Stimulated activated CD4-positive, alpha-beta T cell treated with anti-CD3 and anti-CD28 coated beads, TNF-alpha, amount 100 ng/mL, for 4 hours (primary cell): ENCODE measurements at regions not wholly inside any gene's neighbourhood (a gene's known extent, or its start where the extent isn't known, plus 50 kb on each side); places are given as distances from the start of the nearest gene placed in this dataset.
"Not testable (repeated sequence)": the region's sequence is repeated elsewhere in the genome, so short reads cannot be mapped to it uniquely, and the experiment has no call there.

ENCODE experiments used
- DNase-seq, 3 experiments: peaks; one replicate each; pipeline ENCODE4 v3.0.0-alpha.2; 2020; ENCODE audit warnings: low read depth in 3 of 3

DNA sequence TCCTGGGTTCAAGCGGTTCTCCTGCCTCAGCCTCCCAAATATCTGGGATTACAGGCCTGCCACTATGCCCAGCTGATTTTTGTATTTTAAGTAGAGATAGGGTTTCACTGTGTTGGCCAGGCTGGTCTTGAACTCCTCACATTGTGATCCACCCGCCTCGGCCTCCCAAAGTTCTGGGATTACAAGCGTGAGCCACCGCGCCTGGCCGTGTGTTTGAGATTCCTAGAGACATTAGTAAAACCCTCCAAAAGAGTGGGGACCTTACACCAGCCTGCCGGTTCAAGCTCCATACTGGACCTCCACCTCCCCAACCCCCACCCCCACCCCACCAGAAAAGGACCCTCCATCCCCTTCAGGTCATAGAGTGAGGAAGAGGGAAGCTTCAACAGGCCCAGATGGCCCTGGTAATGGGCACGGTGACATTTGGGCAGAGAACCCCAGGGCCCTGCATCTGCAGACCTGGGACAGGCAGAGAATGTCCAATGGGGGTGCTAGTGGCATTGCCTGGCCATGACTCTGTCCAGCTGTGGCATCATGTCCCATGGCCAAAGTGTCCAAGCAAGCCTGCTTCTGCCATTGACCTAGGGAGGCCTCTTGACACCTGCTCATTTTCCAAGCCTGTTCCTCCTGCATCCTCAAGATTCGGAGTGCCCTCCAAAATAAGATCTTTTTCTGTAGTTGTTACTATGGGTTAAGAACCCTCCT, 108.9 kb upstream of the KLF13 start:
- DNase-seq, result no peak

DNA sequence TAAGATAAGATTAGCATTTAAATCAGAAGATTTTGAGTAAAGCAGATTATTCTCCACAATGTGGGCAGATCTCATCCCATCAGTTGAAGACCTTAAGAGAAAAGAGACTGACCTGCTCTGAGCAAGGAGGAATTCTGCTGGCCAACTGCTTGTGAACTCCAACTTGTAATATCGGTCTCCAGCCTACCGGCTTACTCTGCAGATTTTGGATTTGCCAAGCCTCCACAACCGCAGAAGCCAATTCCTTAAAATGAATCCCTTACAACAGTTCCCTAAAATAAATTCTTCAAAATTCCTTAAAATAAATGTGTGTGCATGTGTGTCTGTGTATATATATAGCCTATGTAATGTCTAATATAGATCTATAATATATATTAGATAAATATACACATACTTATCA, 107.4 kb upstream of the KLF13 start:
- DNase-seq, result no peak

DNA sequence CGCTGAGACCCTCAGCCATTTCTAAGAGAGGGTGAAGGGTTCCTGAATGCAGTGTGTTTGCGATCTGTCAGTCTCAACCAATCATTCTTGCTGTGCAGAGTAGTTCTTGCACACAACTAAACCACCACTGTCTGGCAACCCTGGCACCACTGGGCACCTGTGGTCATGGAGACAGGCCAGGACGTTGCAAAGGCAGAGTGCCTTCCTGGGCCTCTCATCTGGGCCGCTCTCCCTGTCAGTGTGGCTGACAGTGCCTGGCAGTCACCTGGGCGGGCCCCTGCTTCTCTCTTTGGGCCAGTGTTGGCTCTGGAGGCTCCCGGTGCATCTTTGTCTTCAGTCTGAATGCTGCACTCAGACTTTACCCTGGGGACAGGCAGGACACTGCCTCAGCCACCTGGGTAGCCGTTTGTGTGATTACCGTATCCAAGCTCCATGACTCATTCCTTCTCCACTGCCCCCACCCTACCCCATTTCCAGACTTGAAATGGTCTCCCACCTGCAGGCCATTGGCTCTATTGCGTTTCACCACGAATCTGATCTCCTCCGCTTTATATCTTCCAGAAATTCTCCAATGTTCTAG, 104.6 kb upstream of the KLF13 start:
- DNase-seq, result no peak

DNA sequence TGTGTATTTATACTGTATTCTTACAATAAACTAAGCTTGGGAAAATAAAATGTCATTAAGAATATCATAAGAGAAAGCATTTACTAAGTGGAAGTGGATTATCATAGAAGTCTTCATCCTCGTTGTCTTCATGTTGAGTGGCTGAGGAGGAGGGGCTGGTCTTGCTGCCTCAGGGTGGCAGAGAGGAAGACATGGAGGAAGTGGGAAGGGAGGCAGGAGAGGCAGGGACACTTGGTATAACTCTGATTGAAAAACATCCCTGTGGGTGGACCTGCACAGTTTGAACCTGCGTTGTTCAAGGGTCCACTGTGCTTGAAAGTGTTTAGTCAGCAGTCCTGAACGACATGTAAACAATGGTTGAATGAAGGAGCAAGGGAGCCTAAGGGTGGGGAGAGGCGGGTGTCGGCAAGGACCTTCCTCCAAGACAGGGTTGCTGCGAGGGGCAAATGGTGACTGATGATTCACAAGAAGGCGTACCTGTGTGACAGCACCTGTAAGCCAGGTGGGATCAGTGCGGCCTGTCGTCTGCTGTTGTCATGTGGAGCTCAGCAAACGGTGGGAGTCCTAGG, 103.8 kb upstream of the KLF13 start:
- no peak for DNase-seq

DNA sequence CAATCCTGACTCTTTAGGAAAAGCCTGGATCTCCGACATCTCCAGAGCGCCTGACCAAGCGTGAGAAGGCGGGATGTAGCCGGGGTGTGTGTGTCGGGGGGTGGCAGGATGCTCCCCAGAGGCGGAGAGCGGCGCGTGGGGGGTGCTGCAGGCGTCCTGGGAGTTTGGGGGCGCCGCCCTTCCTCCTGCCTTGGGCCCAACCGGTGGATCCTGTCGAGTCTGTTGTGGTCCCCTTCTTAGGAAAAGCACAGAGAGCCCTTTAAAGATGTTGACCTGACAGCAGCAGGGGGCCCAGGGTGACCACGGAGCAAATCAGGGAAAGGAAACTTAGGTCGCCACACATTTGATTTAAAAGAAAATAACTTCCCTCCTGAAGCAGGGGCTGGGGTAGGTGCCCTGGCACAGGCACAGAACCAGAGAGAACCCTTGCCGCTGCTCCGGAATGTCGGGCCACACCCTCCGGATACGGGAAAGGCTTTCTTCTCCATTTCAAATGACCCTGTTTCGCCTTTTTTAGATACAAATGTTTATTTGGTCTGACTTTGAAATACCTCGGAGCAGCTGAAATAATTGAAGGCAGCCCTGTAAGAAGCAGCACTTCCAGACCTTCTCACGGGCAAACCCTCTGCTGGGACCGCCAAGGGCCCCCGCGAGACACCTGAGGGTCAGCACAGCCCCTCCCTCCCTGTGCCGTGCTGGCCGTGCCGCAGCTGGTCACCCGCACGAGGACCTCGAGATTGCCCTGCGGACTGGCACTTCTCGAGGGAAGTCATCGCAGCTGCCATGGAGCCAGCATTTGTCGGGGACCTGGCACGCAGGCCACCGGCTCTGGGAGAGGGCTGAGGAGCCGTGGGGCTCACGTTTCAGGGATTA, 102.9 kb upstream of the KLF13 start:
- no peak for DNase-seq

DNA sequence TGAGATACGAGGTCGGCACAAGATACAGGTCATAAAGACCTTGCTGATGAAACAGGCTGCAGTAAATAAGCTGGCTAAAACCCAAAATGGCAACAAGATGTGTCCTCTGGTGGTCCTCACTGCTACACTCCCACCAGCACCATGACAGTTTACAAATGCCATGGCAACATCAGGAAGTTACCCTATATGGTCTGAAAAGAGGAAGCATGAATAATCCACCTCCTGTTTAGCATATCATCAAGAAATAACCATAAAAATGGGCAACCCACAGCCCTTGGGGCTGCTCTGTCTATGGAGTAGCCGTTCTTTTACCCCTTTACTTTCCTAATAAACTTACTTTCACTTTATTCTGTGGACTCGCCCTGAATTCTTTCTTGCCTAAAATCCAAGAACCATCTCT, 102.0 kb upstream of the KLF13 start:
- not testable (repeated sequence) for DNase-seq

DNA sequence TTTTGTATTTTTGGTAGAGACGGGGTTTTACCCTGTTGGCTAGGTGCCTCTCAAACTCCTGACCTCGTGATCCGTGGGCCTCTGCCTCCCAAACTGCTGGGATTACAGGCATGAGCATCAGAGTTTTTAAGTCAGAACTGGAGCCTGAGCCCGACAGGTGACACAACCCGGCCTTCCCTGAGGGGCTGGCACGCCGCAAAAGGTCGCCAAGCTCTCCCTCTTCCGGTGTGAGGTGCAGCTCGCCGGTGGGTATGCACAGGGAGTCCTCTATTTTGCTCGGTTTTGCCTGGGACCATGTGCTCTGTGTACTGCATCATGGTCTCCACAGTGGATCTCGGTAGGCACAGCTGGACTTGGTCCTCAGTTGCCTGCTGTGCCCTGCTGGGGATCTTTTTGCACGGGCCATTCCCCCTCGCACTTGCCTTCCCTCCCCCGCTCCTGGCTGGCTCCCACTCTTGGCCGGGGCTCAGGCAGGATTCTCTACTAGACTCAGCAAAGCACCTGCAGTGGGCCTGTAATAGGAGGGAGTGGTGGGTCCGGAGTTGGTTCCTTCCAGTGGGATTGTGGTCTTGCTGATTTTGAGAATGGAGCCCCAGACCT, 101.2 kb upstream of the KLF13 start:
- DNase-seq, result no peak

DNA sequence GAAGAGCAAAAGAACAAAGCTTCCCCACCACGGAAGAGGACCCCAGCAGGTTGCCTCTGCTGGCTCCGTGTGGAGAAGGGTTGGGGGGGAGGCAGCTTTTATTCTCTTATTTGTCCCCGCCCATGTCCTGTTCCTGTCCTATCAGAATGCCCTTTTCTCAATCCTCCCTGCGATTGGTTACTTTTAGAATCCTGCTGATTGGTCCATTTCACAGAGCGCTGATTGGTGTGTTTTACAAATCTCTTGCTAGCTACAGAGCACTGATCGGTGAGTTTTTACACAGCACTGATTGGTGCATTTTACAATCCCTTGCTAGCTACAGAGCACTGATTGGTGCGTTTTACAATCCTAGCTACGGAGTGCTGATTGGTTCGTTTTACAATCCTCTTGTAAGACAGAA, 100.6 kb upstream of the KLF13 start:
- no peak for DNase-seq

DNA sequence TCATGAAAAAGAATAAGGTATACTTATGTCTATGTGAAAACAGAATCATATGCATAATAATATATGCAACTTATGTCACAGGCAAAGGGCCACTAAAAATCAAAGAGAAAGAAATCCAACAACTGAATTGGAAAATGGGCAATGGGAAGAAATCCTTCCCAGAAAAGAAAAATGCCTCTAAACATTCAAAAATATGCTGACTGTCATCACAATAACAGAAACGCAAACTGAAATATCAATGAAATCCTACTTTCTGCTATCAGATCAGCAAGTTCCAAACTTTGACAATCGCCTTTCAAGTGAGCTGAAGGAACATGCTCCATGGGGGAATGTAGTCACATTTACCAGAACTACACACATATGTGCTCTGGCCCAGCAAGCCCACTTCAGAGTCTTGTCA, 99.4 kb upstream of the KLF13 start:
- DNase-seq, result no peak

DNA sequence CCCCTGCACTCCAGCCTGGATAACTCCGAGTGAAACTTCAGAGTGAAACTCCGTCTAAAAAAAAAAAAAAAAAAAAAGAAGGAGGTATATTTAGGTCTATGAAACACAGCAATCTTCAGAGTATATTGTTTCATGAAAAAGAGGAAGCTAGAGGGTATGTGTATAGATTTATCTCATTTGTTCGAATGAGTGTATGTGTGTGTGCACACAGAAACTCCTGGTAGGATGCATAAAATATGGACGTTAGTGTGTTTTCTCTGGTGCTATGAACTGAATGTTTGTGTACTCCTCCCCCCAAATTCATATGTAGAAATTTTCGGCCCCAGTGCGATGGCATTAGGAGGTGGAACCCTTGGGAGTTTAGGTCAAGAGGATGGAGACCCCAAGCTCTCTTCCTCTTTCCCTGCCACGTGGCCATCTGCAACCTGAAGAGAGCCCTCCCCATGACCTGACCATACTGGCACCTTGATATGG, 98.6 kb upstream of the KLF13 start:
- DNase-seq, result no peak

DNA sequence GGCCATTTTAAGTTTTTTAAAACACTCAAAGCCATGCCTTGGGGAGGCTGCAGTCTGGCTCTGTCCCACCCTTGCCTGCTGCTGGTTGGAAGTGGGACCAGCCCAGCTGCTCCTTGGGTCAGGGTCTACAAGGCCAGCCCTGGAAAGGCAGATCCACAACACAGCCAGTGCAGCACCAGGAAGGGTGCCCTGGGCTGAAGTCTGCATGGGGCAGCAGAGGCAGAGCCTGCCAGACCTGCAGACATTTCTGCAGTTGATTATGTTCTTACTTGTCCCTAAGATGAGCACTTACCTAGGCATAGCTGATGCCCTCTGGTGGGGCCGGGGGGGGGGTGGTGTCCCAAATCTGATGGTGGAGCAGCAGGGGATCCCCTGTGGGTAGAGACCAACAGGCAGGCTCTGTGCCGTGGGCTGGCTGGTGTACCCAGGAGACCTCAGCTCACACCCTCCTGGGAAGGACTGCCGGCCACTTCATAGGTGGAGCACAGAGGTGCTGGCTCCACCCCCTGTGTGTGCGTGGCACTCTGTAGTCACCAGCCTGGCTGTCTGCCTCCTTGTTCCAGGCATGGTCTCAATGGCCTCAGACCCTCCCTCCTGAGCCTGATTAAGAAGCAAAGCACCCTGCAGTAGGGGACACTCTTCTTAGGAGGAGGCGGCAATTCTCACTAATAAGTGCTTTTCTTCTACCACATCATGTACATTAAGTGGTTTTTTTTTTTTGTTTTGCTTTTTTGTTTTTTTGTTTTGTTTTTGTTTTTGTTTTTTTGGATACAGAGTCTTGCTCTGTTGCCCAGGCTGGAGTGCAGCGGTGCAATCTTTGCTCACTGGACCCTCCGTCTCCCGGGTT, 97.4 kb upstream of the KLF13 start:
- DNase-seq, result no peak

DNA sequence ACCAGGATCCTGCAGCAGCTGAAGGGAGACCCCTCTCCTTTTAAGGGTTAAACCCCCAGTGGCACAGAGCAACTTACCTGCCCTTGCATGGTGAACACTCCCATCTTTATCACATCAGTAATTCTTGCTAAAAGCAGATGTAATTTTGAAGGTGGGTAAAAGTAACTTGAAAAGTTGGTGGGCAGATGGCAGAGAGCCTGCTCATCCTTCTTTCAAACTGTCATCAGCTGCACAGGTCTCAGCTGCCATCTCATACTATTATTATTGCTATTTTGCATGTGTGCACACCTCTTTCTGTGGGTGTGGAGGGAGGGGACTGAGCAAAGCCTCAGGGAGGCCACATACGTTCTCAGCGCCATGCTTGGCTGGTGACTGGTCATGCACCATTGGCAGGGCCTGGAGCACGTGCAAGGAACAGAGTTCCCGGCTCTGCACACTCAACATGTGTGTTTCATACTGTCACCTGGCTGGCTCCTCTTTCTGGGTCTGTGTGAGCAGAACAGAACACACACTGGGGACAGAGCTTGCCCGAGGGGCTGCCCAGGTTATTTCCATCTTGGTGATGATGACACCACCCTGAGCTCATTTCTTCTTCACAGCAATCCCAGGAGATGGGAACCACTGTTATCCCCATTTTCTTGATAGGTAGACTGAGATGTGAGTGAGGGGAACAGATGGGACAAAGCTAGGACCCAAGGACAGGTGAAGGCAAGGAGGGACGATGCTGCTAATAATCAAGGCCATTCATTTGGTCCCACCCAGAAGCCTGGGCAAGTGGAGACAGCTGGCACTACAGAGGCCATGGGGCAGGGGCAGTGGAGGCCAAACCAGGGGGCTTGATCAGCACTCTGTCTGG, 95.8 kb upstream of the KLF13 start:
- DNase-seq, result no peak

DNA sequence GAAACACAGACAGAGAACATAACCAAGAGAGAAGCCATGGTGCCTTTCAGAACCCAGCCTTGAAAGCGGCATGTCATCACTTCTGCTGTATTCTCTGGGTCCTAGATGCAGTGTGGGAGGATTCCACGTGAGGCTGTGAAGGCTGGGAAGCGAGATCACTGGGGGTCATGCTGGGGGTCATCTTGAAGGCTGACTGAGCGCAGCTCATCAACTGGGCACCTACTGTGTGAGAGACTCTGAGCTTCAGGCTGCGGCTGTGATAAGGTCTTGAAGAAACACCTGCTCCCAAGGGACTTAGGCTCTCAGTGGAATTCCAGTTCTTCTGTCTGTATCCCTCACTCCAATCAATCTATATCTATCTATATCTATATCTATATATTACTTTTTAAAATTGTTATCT, 91.8 kb upstream of the KLF13 start:
- DNase-seq, result no peak

DNA sequence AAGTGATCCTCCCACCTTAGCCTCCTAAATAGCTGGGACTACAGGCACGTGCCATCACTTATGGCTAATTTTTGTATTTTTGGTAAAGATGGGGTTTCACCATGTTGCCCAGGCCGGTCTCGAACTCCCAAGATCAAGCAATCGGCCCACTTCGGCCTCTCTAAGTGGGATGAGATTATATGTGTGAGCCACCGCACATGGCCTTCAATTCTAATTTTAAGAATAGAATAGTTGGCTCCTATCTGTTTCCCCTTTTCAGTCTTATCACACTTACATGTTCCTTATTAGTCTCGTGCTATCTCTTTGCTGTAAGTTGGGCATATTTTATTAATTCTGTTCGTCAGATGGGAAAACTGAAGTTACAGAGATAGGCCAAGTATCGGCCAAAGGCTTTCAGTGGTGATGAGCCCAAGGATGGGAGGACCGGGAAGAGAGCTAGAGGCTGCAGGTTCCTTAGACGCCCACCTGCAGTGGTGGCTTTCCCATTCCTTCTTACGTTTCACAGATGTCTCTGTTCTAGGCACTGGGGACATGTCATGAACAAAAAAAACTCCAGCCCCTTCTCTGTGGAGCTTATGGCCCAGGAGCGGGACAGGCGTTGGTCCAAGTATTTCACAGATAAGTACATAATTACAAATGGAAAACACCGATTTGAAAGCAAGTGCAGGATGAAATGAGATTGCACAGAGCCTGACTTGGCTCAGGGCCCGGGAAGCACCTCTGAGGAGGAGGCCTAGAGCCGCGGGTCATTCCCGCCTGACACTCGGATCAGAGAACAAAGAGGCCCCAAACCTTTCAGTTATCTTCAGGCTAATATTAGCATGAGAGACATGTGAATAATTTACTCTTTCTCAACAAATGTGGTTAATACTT, 91.1 kb upstream of the KLF13 start:
- no peak for DNase-seq

DNA sequence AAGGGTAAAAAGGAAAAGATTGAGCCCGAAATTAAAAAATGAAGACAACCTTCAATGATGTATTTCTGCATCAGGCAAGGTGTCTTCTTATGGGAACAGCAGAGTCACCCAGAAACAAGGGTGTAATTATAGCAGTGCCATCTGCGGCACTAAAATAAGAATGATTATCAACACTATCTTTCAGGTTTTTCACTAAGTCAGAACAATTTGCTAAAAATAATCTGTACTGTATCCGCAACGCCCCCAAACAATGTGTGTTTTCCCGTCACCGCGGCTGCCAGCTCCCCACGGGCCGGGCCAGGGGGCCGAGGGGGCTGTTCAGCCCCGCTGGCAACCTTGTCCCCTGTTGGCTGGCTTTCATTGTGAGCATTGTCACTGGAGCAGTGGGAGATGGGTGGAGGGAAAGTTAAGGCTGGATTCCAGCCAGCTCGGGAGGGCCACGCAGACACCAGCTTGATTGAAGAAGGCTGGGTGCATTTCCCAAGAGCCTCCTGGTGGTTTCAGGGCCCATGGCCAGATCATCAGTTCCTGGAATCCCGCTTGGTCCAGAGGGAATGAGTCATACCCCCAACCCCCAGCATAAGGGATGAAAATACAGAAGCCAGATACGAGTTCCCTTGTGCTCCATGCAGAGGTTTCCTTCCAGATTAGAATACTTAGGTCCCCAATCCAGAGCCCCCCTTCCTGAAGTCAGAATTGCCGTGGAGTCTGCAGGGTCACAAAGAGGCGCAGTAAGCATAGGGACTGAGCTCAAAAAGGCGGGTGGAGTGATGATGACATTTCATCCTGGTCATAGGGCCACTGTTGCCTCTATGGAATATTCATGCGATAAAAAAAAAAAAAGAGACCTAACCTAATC, 90.2 kb upstream of the KLF13 start:
- no peak for DNase-seq

DNA sequence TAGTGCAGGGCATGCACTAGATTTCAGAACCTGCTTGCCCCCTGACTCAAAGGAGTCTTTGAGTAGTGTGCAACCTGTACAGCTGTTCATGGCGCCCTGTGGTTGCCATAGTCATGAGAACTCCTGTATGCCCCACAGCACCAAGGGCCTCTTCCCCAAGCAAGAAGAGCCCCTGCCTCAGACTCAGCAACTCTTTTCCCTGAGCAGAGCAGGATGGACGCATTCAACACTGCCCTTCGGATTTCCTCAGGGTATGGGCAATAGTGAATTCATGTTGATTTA, 89.7 kb upstream of the KLF13 start:
- no peak for DNase-seq

DNA sequence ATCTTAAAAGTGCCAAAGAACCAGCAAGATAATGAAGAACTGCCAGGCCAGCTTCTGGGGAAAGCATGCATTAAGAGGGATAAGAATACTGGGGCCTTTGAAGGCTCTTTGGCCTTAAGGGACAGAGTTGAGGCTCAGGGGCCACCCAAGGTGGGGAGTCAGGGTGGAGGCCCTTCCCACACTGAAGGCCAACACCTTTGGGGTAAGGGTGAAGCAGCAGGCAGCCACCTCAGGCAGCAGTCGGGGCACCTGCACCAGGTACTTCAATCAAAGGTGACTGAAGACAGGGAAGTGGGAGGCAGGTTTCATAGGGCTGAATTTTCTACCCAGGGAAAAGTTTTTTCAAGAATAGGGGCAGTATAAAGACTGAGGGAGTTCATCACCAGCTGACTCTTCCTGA, 87.7 kb upstream of the KLF13 start:
- DNase-seq, result no peak

DNA sequence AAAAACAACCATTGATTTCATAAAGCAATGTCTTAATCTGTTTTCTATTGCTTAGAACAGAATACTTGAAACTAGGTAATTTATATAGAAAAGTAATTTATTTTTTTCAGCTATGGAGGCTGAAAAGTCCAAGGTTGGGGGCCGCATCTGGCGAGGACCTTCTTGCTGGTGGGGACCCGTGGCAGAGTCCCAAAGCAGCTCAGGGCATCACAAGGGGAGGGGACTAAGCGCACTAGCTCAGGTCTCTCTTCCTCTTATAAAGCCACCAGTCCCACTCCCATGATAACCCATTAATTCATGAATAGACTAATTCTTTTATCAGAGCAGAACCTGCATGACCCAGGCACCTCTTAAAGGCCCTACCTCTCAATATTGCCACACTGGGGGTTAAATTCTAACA, 87.2 kb upstream of the KLF13 start:
- no peak for DNase-seq
